ENCODE measurements at regions not wholly inside any gene's neighbourhood (a gene's known extent, or its start where the extent isn't known, plus 50 kb on each side); places are given as distances from the start of the nearest gene placed in this dataset.
"Not testable (repeated sequence)": the region's sequence is repeated elsewhere in the genome, so short reads cannot be mapped to it uniquely, and the experiment has no call there.

DNA sequence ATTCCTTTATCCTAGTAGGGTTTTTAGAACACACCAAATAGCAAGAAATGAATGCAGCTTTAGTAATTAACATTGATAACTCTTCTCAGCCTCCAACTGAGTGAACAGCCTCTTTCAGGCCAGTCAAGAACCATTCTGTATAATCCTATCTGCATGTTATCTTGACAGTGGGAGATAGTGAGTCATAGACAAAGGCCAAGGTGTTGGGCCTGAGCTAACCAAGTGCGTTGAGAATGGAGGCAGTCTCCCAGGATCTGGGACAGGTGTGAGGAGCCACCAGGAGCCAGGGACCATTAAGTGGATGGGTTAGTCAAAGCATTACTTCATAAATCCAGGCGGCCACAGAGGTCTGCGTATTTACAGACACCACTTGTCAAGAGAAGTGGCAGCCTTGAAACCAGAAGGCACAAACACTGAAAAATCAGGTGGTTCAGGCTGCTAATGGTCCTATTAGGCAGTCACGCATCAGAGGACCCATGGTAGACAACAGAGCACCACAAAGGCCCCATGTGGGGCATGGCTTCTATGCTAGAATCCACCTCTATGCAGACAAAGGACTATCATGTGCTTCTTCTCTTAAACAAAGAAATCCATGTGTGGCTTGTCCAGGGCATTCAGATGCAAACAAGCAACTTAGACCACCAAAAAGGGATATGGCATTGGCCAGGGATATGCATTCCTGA, 409.7 kb upstream of the PIK3R1 start:
- ChIA-PET POLR2A (no interaction called here), CTCF (no interaction called here)
- no peak for DNase-seq (ENCODE audit: extremely low spot score)
- TF ChIP-seq, protein P1, sequence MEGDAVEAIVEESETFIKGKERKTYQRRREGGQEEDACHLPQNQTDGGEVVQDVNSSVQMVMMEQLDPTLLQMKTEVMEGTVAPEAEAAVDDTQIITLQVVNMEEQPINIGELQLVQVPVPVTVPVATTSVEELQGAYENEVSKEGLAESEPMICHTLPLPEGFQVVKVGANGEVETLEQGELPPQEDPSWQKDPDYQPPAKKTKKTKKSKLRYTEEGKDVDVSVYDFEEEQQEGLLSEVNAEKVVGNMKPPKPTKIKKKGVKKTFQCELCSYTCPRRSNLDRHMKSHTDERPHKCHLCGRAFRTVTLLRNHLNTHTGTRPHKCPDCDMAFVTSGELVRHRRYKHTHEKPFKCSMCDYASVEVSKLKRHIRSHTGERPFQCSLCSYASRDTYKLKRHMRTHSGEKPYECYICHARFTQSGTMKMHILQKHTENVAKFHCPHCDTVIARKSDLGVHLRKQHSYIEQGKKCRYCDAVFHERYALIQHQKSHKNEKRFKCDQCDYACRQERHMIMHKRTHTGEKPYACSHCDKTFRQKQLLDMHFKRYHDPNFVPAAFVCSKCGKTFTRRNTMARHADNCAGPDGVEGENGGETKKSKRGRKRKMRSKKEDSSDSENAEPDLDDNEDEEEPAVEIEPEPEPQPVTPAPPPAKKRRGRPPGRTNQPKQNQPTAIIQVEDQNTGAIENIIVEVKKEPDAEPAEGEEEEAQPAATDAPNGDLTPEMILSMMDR (IDR thresholded peaks at IDR 0.05; ENCODE audit: control extremely low read depth, extremely low read depth, low read depth, missing control alignments) = no peak

DNA sequence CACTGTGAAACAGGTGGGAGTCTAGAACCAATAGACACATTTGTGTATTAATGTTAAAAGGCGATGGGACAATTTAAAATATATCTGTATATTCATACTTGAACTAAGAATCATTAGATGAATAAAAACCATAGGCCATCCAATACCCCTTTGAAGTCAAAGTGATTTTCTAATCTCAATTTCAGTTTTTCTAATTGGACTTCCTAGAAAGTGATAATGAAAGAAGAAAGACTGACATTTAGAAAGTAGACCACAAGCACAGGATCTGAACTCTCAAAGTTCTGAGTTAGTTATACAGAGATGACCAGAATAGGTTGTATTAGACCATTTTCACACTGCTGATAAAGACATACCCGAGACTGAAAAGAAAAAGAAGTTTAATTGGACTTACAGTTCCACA, 412.8 kb upstream of the PIK3R1 start:
- no peak for DNase-seq (ENCODE audit: extremely low spot score)
- TF ChIP-seq, protein P1 (IDR thresholded peaks at IDR 0.05; ENCODE audit: control extremely low read depth, extremely low read depth, low read depth, missing control alignments) = no peak
- POLR2A ChIA-PET = no interaction called here
- CTCF ChIA-PET = no interaction called here

DNA sequence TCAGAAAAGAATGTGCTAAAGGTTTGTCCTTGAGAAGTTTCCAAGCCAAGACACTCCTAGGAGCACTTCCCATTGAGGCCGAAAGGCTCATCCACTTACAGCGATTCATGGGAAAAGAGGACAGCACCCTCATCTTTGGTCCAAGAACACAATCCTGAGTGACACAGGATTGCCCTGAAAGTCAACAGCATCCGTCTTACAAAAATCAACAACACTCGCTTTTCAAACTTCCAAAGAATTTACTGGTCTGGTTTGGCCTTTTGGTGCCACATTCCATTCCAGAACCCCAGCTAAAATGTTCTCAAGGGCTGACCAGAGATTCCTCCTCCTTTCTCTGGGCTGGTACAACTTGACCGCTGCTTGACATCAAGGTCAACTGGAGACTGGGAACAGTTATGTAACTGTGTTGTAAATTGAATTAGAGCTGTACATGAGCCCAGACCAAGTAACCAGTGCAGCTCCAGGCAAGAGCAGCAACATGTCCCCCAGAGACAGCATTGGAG, 415.8 kb upstream of the PIK3R1 start:
- ChIA-PET CTCF (no interaction called here), POLR2A (no interaction called here)
- no peak for DNase-seq (ENCODE audit: extremely low spot score)
- TF ChIP-seq, protein P1 (IDR thresholded peaks at IDR 0.05; ENCODE audit: control extremely low read depth, extremely low read depth, low read depth, missing control alignments) = no peak

DNA sequence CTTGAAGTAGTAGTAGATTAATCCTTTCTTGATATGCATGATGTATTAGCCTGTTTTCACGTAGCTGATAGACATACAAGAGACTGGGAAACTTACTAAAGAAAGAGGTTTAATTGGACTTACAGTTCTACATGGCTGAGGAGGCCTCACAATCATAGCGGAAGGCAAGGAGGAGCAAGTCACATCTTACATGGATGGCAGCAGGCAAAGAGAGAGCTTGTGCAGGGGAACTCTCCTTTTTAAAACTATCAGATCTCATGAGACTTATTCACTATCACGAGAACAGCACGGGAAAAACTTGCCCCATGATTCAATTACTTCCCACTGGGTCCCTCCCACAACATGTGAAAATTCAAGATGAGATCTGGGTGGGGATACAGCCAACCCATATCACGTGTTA, 417.1 kb upstream of the PIK3R1 start:
- CTCF ChIA-PET; POLR2A ChIA-PET; DNase-seq (ENCODE audit: extremely low spot score): not testable (repeated sequence)

DNA sequence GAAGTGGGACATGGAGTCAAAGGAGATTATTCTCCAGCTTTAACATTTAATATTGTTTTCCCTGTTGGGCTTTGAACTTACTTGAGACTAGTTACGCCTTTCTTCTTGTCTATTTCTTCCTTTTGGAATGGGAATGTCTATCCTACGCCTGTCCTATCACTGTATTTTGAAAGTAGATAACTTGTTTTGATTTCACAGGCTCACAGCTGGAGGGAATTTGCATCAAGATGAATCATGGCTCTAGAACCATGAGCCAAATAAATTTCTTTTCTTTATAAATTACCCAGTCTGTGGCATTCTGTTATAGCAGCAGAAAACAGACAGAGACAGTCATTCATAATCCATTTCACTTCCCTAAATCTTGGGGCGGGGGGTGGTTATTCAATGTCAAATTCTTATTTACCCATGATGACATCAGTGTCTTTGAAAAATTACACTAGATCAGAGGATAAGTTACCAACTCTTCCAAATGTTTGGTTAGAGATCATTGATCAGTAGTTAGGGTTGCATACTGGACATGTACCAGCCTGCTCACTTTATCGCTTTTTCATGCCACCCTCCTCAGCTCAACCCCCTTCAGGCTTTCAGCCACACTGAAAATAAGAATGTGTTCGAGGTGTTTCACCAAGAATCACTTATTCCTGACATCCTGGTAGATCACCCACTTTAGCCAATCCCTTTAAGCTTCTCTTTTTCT, 419.6 kb upstream of the PIK3R1 start:
- DNase-seq (ENCODE audit: extremely low spot score) = no peak
- ChIA-PET POLR2A (no interaction called here), CTCF (interaction anchor here (1.2 kb wide), 1 partner anchor 181 kb away, joined by 3 read pairs; no protein-coding TSS in a partner anchor)
- TF ChIP-seq, protein P1 (IDR thresholded peaks at IDR 0.05; ENCODE audit: control extremely low read depth, extremely low read depth, low read depth, missing control alignments) = no peak

DNA sequence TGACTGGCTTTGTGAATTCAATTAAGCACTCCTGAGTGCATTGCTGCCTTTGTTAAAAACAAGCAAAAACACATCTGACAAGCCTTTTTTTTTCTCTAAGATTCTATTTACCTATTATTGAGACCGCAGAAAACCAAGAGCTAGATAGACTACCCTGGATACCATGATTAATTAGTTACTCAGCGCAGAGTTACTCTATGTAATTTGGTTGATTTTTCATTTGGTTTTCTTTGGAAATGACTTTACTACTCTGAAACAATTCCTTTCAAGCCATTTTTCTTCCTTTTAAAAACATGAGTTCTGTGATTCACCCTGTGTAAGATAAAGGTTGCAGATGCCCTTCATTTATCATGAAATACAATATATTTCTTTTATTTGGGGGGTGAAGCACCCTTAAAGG, 421.6 kb upstream of the PIK3R1 start:
- TF ChIP-seq, protein P1 (IDR thresholded peaks at IDR 0.05; ENCODE audit: control extremely low read depth, extremely low read depth, low read depth, missing control alignments) = no peak
- POLR2A ChIA-PET = no interaction called here
- CTCF ChIA-PET = no interaction called here
- no peak for DNase-seq (ENCODE audit: extremely low spot score)

DNA sequence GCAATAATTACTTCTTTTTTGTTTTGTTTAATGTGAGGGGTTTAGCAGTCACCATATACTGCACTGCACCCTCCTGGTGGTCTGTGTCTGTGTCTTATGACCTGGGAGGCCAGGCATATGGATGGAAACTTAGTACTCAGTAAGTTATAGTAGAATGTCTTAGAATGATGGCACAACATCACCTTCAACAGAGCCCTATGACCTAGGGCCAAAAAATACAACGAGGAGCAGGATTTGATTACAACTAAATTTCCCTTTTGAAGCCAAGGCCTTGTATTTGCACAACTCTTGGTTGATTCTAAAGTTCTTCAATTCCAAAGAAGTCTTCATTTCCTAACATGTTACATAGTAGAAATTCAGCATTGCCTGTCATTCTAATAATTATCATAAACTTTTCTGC, 422.1 kb upstream of the PIK3R1 start:
- POLR2A ChIA-PET = no interaction called here
- TF ChIP-seq, protein P1 (IDR thresholded peaks at IDR 0.05; ENCODE audit: control extremely low read depth, extremely low read depth, low read depth, missing control alignments) = no peak
- DNase-seq (ENCODE audit: extremely low spot score) = no peak
- CTCF ChIA-PET = no interaction called here

Data from GM10248 (cell line).